ENCODE measurements at regions not wholly inside any gene's neighbourhood (a gene's known extent, or its start where the extent isn't known, plus 50 kb on each side); places are given as distances from the start of the nearest gene placed in this dataset.

- H3K27me3 ChIP-seq (replicated peaks; ENCODE audit: control insufficient read depth, insufficient read depth, low read length), result no peaks in the 10 kb centered on the region
- no peaks in the 10 kb centered on the region for H3K36me3 ChIP-seq (ENCODE audit: control insufficient read depth, insufficient read depth, low read length)
- no peak for DNase-seq (ENCODE audit: extremely low read depth, insufficient read length)
- no peak overlapping the region for H3K4me3 ChIP-seq (replicated peaks; ENCODE audit: low read depth, low read length)
- TF ChIP-seq CTCF (IDR thresholded peaks at IDR 0.05; ENCODE audit: insufficient read depth, low read length, poor library complexity, severe bottlenecking), result no peak
Observed at GRCh38 chr12:127550271-127550670, 716.7 kb upstream of the TMEM132C start.

DNA sequence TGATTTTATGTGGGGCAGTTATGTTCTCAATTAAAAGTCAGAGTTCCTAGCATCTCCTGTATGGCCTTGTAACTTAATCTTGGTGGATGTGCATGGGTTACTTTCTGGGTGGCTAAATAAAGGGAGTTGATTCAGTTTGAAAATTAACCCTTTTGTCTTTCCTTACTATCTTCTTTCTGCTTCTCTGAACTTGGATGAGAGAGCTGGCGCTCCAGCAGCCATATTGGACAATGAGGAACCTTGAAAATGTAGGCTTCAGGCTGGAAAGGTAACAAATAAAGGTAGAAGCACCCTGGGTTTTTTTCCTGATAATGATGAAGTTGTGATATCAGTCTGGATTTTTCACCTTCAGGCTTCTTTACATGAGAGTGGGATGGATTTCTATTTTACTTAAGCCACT, 714.1 kb upstream of the TMEM132C start:
- Histone ChIP-seq H3K4me3 (replicated peaks; ENCODE audit: low read depth, low read length) (no peak overlapping the region), H3K36me3 (ENCODE audit: control insufficient read depth, insufficient read depth, low read length) (no peaks in the 10 kb centered on the region), H3K27me3 (replicated peaks; ENCODE audit: control insufficient read depth, insufficient read depth, low read length) (no peaks in the 10 kb centered on the region)
- DNase-seq (ENCODE audit: extremely low read depth, insufficient read length), result no peak
- no peak for TF ChIP-seq CTCF (IDR thresholded peaks at IDR 0.05; ENCODE audit: insufficient read depth, low read length, poor library complexity, severe bottlenecking)

DNA sequence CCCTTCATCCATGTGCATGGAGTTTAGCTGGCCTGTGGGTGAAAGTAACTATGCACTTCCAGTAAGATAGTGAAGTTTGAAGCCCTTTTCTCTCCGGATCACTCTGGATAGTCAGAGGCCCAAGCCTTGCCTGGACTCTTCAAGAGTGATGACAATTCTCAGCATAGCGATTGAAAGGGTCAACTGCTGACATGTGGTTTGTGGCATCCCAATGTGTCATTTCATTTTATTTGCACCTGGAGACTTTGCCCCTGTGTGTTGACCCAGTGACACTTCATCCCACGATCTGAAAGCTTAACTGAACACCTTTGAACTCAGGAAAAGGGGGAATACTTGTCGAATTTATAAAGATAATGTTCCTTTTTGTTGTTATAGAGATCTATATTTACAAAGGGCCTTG, 711.9 kb upstream of the TMEM132C start:
- Histone ChIP-seq H3K36me3 (ENCODE audit: control insufficient read depth, insufficient read depth, low read length) (no peaks in the 10 kb centered on the region), H3K4me3 (replicated peaks; ENCODE audit: low read depth, low read length) (no peak overlapping the region), H3K27me3 (replicated peaks; ENCODE audit: control insufficient read depth, insufficient read depth, low read length) (no peaks in the 10 kb centered on the region)
- no peak for DNase-seq (ENCODE audit: extremely low read depth, insufficient read length)
- TF ChIP-seq CTCF (IDR thresholded peaks at IDR 0.05; ENCODE audit: insufficient read depth, low read length, poor library complexity, severe bottlenecking), result no peak

GRCh38 chr12:127556231-127556886, 710.6 kb upstream of the TMEM132C start:
- Histone ChIP-seq H3K4me3 (replicated peaks; ENCODE audit: low read depth, low read length) (no peak overlapping the region), H3K27me3 (replicated peaks; ENCODE audit: control insufficient read depth, insufficient read depth, low read length) (no peaks in the 10 kb centered on the region), H3K36me3 (ENCODE audit: control insufficient read depth, insufficient read depth, low read length) (no peaks in the 10 kb centered on the region)
- no peak for DNase-seq (ENCODE audit: extremely low read depth, insufficient read length)
- no peak for TF ChIP-seq CTCF (IDR thresholded peaks at IDR 0.05; ENCODE audit: insufficient read depth, low read length, poor library complexity, severe bottlenecking)

DNA sequence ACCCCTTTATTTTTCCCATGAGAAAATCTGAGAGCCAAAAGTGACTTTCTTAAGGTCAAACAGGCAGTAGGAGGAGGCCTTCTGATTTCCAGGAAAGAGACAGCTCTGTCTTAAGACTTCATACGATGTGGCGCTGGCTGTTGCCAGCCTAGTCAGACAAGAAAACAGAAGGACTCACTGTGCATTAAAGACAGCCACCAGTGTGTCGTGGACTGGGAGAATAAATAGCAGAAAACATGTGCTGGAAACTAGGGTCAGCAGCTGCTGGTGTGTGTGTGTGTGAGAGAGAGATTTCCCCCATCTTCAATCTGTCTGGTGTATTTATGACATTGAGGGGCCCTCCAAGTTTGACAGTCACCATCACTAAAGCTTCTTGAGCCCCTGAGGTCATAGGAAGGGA, 708.6 kb upstream of the TMEM132C start:
- Histone ChIP-seq H3K27me3 (replicated peaks; ENCODE audit: control insufficient read depth, insufficient read depth, low read length) (no peaks in the 10 kb centered on the region), H3K36me3 (ENCODE audit: control insufficient read depth, insufficient read depth, low read length) (no peaks in the 10 kb centered on the region), H3K4me3 (replicated peaks; ENCODE audit: low read depth, low read length) (no peak overlapping the region)
- DNase-seq (ENCODE audit: extremely low read depth, insufficient read length), result no peak
- TF ChIP-seq CTCF (IDR thresholded peaks at IDR 0.05; ENCODE audit: insufficient read depth, low read length, poor library complexity, severe bottlenecking), result no peak

All from GM06990 (cell line).